ENCODE measurements at regions not wholly inside any gene's neighbourhood (a gene's known extent, or its start where the extent isn't known, plus 50 kb on each side); places are given as distances from the start of the nearest gene placed in this dataset.
"Not testable (repeated sequence)": the region's sequence is repeated elsewhere in the genome, so short reads cannot be mapped to it uniquely, and the experiment has no call there.

DNA sequence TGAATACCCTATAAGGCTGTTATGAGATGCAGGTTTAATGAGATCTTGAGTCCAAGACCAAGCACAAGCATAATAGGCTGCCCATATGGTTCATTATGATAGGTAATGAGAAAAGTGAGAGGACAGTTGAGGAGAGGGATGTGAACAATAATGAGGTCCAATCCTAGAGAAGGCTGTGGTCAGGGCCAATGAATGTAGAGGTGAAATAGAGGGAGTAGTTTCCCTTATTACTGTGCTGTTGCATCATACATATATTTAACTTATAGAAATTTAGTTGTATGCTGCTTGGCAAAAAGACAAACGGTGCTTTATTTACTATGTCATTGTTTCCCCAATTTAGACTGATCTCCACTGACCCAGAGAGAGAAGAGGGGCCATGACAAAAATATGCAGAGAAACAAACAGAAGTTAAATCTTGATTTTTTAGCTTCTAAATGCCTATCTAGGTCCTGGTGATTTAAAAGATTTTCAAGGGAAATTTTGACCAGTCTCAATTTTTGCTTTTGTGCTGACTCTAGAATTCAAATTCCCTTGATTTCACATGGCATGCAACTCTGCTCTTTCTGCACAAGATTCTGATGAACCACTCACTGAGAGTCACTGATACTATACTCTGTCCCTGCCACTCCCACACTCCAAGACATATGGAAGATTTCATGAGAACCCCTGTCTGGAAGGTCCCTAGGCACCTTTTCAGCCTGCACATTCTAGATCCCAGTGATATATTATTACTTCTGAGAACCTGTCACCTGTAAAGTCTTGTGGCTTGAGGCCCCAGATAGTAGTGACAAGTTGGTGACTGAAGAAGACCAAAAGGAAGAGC lies 159.7 kb downstream of the VSIG4 start:
- no peak for DNase-seq

DNA sequence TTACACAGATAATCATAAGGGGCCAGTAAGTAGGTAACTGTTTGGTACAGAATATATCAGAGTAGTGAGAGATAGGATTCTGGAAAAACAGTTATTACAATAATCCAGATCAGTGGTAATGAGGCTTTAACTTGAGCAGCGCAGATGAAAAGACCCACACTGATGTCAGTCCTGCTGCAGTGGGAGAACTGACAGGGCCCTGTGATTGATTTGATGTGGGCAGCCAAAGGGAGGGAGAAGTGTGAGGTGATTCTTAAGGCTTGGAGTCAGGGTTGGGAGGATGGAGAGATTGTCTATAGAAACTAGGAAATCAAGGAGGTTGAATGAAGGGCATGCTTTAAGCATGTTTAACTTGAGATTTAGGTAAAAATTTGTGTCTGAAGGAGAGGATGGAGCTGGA lies 161.4 kb downstream of the VSIG4 start:
- DNase-seq, result no peak

DNA sequence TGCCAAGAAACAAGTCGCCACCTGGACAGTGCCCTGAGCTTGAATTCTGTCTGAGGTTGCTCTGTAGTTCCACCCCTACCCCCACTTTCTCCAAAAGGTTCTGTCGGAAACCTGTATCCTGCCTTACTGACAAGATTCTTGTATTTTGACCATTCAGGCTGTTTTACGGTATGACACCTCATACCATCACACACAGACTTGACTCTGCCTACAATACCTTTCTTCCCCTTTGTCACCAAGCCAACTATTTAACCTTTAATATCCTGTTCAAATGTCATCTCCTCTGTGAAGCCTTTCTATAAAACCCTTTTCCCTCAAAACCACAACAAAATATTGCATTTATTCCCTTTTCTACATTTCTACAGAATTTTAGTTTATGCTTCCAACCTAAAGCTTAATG lies 161.9 kb downstream of the VSIG4 start:
- DNase-seq, result no peak

DNA sequence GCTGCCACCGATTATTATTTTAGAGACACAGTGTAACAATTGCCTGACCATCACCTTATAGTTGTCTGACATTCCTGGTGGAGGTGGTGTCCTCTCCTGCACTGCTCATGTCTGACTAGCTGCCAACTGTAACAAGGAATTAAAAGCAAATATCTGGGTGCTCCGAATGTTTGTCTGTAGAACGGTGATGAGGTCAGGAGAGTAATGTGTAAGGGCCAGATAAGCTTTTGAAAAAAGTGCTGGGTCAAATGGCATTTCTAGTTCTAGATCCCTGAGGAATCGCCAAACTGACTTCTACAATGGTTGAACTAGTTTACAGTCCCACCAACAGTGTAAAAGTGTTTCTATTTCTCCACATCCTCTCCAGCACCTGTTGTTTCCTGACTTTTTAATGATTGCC lies 164.3 kb downstream of the VSIG4 start:
- not testable (repeated sequence) for DNase-seq

DNA sequence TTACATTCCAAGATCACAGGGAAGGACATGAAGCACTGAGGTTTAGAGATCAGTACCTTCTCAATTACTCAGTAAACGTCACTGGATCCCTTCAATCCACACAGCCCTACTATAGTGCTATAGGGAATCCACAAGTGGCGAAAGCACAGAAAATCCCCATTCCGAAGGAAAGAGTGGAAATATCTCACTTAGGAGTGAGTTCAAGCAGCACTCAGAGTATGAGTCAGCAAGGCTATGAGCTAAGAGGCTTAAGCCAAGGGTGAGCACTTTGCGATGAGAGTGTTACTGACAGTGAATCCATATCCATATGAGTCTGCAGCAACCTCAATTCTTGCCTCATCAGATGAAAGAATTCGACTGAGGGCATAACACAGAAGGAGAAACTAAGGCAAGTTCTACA lies 165.1 kb downstream of the VSIG4 start:
- DNase-seq, result no peak

DNA sequence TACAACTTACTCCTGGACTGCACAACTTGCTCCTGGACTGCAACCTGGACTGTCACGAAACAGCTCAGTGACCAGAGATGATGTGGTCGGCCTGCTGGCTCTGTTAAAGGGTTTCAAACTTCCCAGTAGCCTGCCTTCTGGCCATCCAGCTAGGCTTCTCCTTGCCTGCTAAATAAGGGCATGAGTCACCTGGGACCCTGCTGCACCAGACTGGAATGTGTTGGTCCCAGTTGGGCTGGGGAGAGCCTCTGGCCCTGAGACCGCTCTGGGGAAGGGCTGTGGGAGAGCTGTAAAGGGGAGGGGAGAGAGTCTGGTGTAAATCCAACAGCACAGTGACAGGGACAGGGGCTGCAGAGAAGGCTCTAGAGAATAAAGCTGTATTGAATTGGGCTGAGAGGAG lies 165.8 kb downstream of the VSIG4 start:
- DNase-seq, result no peak

DNA sequence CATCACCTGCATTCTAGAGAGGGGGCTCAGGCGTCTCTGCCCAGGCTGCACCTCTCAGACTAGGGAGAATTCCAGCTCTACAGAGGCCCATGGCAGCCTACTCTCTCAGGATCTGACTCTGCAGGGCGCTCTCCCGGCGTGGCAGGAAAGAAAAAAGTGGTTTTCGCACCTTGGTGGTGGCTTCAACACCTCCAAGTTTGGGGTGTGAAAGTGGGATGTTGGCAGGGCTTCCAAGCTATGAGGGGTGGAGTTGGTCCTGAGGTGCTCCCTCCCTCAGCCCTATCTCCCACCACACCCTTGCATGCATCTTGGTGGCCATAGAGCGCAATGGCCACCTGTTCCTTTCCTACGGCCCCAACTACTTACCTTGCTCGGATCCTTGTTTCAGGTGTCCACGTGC lies 166.5 kb downstream of the VSIG4 start:
- no peak for DNase-seq

DNA sequence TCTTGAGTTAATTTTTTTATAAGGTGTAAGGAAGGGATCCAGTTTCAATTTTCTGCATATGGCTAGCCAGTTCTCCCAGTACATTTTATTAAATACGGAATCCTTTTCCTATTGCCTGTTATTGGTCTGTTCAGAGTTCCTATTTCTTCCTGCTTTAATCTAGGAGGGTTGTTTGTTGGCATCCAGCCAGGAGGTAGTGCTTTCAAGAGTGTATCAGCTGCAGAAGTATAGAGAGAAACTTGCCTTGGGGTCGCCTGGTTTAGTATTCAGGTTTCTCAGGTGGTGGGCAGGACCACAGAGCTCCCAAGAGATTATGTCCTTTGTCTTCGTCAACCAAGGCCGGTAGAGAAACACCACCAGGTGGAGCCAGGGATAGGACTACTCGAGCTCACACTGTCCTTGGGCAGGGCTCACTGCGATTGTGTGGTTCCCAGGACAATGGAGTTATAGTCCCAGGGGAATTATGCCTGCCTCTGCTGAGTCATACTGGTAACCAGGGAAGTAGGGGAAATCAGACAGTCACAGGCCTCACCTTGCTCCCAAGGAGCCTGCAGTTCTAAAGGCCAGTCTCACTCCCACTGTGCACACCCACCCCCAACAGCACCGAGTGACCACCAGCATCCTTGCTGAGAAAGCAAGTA lies 168.1 kb downstream of the VSIG4 start:
- DNase-seq, result no peak

DNA sequence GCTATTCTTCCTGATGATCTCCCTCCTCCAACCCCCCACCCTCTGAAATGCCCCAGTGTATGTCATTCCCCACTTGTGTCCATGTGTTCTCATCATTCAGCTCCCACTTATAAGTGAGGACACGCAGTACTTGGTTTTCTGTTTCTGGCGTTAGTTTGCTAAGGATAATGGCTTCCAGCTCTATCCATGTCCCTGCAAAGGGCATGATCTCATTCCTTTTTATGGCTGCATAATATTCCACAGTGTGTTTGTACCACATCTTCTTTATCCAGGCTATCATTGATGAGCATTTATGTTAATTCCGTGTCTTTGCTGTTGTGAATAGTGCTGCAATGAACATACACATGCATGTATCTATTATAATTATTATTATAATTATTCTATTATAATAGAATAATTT lies 169.3 kb downstream of the VSIG4 start:
- DNase-seq, result not testable (repeated sequence)

DNA sequence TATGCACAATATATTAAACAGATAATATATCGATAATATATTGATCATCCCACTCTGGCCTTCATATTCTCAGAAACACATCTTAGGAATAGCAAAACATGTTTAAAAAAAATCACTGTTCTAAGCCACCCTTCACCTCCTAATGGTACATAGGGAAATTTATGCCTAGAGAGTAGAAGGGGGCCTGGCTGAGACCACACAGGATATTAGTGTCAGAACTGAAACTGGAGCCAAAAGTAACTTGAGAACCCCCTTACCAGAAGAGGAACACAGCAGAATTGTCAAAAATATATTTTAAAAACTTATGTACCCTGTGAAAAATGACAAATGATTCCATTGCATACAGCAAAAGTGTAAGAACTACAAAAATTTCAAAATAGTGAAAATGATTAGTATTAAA lies 173.1 kb downstream of the VSIG4 start:
- DNase-seq, result no peak

DNA sequence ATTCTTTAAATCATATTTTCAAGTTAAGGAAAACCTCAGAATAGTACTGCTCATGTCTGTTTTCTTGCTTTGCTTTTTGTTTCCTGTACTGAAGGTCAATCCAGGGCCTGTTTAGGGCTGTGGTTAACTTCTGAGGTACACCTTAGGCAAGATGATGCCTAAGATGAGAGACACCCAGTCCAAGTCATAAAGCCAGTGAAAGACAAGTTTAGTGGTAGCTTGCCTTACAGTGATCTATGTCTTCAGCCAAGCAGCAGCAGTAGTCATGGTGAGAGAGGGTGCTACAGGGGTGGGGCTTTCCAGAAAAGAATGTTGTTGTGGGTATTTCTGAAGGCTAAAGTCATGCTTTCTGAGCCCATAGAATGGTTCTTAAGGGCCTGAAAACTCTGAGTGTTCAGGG lies 173.7 kb downstream of the VSIG4 start:
- peak in 1 of 2 donors; percentile 17 for DNase-seq

DNA sequence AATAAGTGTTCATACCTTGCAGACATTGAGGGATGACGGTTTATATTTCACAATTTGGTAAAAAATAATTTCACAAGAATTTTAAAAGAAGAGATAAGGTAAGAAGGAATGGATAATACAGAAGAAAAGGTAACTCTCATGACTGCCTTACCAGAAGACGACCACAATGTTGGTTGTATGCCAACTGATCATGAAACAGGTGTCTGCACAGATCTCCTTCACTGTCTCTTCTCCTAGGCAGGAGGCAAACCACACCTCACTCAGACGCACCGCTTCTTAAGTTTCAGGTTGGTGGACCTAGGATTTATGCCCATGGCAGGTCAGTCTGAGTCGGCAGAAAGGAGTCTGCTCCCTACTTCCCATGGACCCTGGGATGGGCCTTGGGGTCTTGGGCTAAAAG lies 177.2 kb downstream of the VSIG4 start:
- DNase-seq, result no peak

DNA sequence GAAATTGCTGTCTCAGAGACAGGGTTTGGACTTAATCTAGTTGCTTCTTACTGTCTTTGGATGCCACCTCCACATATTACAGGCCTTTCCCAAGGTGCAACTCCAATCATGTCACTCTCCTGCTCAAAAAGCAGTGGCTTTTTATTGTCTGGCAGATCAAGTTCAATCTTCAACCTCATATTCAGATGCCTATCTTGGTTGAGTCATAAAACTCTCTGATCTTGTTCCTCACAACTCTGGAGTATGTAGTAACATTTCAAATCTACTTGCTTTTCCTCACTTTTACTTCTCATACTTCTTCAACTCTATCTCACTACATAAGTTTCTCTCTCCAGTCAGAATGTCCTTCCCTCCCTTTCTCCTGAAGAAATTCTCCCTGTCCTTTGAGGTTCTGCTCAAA lies 180.6 kb downstream of the VSIG4 start:
- no peak for DNase-seq

DNA sequence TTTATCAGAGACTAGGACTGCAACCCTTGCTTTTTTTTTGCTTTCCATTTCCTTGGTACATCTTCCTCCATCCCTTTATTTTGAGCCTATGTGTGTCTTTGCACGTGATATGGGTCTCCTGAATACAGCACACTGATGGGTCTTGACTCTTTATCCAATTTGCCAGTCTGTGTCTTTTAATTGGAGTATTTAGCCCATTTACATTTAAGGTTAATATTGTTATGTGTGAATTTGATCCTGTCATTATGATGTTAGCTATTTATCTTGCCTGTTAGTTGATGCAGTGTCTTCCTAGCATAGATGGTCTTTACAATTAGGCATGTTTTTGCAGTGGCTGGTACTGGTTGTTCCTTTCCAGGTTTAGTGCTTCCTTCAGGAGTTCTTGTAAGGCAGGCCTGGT lies 185.4 kb downstream of the VSIG4 start:
- DNase-seq, result not testable (repeated sequence)

DNA sequence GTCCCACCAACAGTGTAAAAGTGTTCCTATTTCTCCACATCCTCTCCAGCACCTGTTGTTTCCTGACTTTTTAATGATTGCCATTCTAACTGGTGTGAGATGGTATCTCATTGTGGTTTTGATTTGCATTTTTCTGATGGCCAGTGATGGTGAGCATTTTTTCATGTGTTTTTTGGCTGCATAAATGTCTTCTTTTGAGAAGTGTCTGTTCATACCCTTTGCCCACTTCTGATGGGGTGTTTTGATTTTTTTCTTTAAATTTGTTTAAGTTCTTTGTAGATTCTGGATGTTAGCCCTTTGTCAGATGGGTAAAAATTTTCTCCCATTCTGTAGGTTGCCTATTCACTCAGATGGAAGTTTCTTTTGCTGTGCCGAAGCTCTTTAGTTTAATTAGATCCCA lies 183.9 kb downstream of the MSN start:
- DNase-seq, result not testable (repeated sequence)

DNA sequence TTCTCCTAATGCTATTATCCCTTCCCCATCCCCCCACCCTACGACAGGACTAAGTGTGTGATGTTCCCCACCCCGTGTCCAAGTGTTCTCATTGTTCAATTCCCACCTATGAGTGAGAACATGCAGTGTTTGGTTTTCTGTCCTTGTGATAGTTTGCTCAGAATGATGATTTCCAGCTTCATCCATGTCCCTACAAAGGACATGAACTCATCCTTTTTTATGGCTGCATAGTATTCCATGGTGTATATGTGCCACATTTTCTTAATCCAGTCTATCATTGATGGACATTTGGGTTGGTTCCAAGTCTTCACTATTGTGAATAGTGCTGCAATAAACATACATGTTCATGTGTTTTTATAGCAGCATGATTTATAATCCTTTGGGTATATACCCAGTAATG lies 183.4 kb downstream of the MSN start:
- DNase-seq, result not testable (repeated sequence)

DNA sequence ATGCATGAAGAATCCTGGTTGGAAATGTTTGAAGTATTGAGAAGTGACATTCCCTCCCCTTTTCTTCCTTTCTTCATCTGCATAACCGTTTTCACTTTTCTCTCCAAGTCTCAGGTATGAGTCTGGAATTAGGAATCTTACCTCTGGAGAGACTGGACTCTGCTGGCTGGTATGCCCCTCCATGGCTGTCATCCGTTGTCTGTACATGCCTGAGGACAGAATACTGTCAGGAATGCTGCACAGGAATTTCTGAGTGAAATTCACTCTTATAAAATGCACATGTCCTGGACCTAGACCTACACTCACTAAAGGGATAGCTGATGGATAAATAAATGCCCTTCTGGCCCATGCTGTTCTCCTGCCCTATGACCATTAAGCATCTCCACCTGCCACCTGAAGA lies 179.5 kb downstream of the MSN start:
- DNase-seq, result no peak

DNA sequence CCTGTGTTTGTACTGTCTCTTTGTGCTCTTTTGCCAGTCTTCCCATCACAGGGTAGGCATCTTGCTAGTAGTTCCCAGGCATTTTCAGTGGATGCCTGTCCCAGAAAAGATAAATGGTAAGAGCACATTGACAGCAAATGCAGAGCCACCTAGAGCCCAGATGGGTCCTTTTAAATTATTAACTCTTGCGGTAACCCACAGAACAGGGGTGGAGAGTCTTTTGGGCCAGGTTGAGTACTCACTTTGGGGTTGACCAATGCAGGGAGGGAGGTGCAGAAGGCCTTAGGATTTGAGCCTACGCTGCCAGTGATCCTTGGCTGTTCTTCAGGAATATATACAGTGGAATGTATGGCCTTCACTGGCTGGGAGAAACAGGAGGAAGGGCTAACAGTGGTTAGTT lies 173.8 kb downstream of the MSN start:
- no peak for DNase-seq

DNA sequence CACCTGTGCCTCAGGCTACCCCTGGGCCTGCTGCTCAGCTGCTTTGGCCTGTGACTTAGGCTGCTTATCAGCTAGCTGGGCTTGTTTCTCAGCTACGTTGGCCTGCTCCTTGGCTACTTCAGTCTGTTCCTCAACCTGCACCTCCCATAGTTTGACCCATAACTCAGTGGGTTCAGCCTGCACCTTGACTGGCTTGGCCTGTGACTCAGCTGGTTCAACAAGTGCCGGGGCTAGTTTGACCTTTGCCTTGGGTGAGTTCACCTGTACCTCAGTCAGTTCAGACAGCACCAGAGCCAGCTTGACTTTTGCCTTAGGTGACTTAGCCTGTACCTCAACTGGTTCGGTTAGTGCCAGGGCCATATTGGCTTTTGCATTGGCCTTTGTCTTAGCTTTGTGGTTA lies 171.2 kb downstream of the MSN start:
- DNase-seq, result no peak

DNA sequence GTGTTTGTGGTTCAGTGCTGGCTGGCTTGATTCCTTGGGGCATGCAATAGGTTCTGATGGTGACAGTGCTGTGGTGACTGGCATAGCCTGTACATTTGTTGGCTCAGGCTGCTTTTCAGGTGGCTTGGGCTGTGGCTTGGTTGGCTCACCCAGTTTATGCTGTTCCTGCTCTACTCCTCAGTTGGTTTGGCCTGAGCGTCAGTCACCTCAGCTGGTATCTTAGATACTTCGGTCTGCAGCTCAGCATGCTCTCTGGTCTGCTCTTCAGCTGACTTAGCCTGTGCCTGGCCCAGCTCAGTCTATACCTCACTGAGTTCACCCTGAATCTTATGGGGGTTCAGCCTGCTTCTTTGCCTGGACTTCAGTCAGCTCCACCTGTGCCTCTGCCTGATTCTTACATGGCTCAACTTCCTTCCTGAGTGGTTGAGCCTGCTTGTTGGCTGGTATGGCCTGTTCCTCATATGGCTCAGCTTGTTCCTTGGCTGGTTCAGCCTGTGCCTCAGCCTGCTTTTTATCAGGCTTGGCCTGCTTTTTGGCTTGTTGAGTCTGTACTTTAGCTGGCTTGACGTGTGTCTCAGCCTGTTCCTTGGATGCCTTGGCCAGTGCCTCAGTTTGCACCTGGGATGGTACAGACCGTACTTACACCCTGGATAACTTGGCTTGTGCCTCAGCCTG lies 170.6 kb downstream of the MSN start:
- no peak for DNase-seq

DNA sequence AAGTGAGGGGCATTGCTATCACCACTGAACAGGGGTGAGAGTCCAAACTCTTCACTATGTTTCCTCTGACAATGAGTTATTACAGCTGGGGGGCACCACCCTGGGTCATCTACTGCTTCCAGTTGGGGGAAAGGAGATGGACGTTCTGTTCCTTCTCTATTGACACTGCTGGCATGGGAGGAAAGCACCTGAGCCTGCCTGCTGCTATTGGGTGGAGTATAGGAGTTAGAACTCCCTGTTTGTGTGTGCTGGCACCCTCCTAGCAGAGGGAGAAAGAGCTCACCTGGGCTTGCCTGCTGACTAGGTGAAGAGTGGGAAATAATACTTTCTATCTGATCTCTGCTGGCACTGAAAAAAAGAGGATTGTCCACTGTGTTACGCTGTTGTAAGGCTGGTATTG lies 163.8 kb downstream of the MSN start:
- no peak for DNase-seq

DNA sequence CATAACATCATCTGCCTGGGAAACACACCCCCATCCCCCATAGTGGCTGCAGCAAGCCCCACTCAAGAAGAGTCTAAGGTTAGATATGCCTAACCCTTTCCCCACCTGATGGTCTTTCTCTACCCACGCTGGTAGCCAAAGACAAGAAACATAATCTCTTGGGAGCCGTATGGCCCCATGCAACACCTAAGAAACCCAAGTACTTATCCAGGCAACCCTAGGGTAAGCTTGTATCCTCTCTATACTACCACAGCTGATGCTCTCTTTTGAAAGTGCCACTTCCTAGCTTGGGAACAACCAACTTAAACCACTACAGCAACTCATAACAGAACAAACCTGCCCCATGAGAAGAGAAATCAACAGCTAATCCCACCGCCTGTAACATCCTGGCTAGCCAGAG lies 161.1 kb downstream of the MSN start:
- DNase-seq, result no peak

DNA sequence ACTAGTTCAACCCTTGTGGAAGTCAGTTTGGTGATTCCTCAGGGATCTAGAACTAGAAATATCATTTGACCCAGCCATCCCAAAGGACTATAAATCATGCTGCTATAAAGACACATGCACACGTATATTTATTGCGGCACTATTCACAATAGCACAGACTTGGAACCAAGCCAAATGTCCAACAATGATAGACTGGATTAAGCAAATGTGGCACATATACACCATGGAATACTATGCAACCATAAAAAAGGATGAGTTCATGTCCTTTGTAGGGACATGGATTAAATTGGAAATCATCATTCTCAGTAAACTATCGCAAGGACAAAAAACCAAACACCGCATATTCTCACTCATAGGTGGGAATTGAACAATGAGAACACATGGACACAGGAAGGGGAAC lies 157.8 kb downstream of the MSN start:
- not testable (repeated sequence) for DNase-seq
